HFFc6 (cell line): ENCODE measurements at regions not wholly inside any gene's neighbourhood (a gene's known extent, or its start where the extent isn't known, plus 50 kb on each side); places are given as distances from the start of the nearest gene placed in this dataset.

ENCODE experiments used
- DNase-seq: peaks from one replicate; pipeline ENCODE4 v3.0.0-alpha.2; 2018
- H3K27ac Mint-ChIP-seq: 2 replicates; pipeline ENCODE4 v1.8.0; 2020; ENCODE audit warnings: mild to moderate bottlenecking, mixed read lengths
- H3K27me3 Mint-ChIP-seq: 2 replicates; pipeline ENCODE4 v1.8.0; 2021; ENCODE audit warnings: mild to moderate bottlenecking, moderate library complexity, mixed read lengths; ENCODE audit not compliant: insufficient read depth
- H3K36me3 Mint-ChIP-seq: 2 replicates; pipeline ENCODE4 v1.8.0; 2021; ENCODE audit warnings: low read depth, mixed read lengths
- H3K4me1 Mint-ChIP-seq: 2 replicates; pipeline ENCODE4 v1.8.0; 2020; ENCODE audit warnings: low read depth, mixed read lengths
- H3K4me3 Mint-ChIP-seq: 2 replicates; pipeline ENCODE4 v1.8.0; 2020; ENCODE audit warnings: mild to moderate bottlenecking, moderate library complexity, mixed read lengths
- H3K9me3 Mint-ChIP-seq: 2 replicates; pipeline ENCODE4 v1.8.0; 2020; ENCODE audit warnings: mild to moderate bottlenecking, mixed read lengths
- TF ChIP-seq, protein P1 (sequence below): fragments of 200-600 bp; sonication (generic); IDR thresholded peaks from 2 replicates; pipeline ENCODE4 v1.5.0; 2021; ENCODE audit warnings: antibody characterized with exemption, mild to moderate bottlenecking

DNA sequence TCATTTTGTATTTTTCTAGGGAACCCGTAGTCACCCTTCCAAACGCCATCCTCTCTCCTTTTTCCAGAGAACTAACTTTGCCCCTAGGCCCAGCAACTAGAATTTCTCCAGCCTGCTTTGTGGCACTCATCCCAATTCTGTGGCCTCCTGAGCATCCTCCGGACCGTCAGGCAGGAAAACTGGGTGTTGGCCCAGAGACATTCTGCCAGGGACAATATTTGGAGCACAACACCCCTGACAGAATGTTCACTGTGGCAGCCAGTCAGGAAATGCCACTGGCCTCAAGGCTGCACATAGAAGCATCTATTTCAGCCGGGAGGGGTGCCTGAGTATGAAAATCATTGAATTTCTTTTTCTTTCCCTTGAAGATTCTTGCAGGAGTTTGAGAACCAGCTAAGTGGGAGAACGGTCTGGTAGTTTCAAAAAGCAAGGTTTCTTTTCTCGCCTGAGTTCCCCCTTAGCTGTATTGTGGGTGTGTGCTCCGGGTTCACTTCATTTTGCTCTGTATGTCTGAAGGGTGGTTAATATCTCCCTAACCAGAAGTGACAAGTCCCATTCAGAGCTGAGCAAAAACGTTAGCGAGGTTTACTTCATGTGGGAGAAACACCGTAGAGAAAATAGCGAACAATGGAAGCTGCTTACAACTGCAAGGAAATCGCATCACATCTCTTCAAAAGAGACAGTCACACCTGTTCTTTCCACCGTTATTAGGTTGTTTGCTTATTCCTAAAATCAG lies 108.1 kb upstream of the TPM1 start:
- Mint-ChIP-seq H3K27me3 (no peaks in the 10 kb centered on the region), H3K36me3 (no peaks in the 10 kb centered on the region), H3K4me3 (no peak overlapping the region; the same call in 1 of the 2 replicates), H3K27ac (peak overlapping the region; percentile 64), H3K4me1 (peaks cover 76% of the 10 kb centered on the region), H3K9me3 (no peaks in the 10 kb centered on the region)
- TF ChIP-seq, protein P1, sequence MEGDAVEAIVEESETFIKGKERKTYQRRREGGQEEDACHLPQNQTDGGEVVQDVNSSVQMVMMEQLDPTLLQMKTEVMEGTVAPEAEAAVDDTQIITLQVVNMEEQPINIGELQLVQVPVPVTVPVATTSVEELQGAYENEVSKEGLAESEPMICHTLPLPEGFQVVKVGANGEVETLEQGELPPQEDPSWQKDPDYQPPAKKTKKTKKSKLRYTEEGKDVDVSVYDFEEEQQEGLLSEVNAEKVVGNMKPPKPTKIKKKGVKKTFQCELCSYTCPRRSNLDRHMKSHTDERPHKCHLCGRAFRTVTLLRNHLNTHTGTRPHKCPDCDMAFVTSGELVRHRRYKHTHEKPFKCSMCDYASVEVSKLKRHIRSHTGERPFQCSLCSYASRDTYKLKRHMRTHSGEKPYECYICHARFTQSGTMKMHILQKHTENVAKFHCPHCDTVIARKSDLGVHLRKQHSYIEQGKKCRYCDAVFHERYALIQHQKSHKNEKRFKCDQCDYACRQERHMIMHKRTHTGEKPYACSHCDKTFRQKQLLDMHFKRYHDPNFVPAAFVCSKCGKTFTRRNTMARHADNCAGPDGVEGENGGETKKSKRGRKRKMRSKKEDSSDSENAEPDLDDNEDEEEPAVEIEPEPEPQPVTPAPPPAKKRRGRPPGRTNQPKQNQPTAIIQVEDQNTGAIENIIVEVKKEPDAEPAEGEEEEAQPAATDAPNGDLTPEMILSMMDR, result no peak
- no peak for DNase-seq

DNA sequence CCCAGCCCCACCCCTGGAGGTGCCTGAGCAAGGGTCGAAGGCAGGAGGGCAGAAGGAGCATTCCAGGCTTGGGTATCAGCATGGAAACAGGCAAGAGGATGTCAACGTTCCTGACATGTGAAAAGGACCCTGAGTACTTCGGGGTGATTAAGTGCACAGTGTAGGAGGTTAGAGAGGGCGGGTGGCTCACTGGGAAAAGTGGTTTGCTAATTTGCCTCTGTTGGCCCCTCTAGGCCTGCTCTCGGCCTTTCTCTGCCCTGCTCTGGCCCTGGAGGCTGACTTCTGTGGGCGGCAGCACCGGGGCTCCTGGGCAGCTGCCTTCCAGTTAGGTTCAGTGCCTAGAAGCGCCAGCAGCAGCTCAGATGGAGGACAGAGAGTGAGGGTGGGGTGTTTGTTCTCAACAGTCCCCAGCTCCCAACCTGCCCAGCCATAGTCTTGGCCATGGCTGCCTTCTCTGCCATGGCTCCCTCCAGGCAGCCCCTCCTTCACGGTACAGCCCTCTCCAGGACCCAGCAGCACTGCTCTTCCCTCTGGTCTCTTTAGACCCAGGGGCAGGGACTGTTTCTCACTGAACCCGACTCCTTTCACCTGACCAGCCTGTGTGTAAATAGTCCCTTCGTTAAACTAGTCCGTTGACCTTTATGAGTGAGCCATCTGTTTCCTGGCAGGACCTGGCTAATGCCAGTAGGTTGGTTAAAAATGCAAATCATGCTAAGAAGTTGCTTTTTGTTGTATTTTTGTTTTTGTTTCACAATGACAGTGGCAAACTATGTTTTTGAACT lies 107.1 kb upstream of the TPM1 start:
- TF ChIP-seq, protein P1, result no peak
- no peak overlapping the region for H3K4me3 Mint-ChIP-seq
- DNase-seq, result no peak
- H3K27me3 Mint-ChIP-seq, result no peaks in the 10 kb centered on the region
- peaks cover 76% of the 10 kb centered on the region for H3K4me1 Mint-ChIP-seq
- H3K9me3 Mint-ChIP-seq, result no peaks in the 10 kb centered on the region
- H3K27ac Mint-ChIP-seq, result peak overlapping the region; percentile 18; the same call in 1 of the 2 replicates
- no peaks in the 10 kb centered on the region for H3K36me3 Mint-ChIP-seq

DNA sequence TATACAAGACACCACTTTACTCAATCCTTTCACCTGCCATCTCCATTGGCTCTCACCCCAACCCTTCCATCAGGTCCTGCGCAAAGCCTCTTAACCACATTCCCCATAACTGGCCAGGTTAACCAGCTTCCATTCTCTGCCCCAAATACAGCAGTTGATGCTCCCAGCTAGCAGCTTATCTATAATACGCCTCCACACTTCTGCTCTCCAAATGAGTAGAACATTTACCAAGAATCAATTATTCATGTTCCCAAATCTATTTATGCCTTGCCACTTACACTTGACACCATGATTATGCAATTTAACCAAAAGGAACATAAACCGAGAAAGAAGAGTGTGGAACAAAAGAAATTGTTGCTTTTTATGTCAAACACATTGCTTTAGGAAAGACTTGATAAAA lies 103.7 kb upstream of the TPM1 start:
- H3K4me1 Mint-ChIP-seq, result peaks cover 76% of the 10 kb centered on the region
- no peaks in the 10 kb centered on the region for H3K36me3 Mint-ChIP-seq
- DNase-seq, result no peak
- no peaks in the 10 kb centered on the region for H3K9me3 Mint-ChIP-seq
- H3K4me3 Mint-ChIP-seq, result no peak overlapping the region
- no peaks in the 10 kb centered on the region for H3K27me3 Mint-ChIP-seq
- no peak overlapping the region for H3K27ac Mint-ChIP-seq
- TF ChIP-seq, protein P1, result no peak

DNA sequence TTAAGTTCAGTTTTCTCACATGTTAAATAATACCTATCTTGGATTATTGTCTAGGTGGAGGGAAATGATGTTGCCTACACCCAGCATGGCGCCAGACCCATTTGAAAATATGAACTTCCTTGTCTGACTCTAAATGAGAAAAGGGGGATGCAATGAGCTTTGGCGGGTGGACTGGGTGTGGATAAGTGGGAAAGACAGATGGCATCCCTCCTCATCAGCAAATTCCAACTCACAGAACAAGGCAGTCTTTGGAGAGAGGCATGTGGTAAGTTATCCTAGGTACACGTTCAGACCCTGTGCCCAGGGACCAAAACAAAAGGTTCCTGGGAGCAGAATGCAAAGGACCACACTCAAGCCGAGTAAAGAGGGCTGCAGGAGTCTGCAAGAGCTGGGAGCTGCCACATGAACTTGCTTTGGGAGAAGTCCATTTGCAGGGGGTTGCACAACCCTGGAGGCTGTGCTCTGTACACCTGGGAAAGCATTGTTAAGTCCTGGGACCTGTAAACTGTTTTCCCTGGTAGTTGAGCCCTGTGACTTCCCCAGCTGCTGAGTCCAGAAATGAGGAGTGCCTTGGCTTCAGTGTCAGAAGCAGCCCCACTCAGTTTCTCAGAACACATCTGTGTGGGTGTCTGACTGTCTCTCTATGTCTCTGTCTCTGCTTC lies 102.3 kb upstream of the TPM1 start:
- Mint-ChIP-seq H3K4me1 (peaks cover 62% of the 10 kb centered on the region), H3K9me3 (no peaks in the 10 kb centered on the region), H3K27ac (peak overlapping the region; percentile 83), H3K36me3 (no peaks in the 10 kb centered on the region), H3K4me3 (peak overlapping the region; percentile 44), H3K27me3 (no peaks in the 10 kb centered on the region)
- TF ChIP-seq, protein P1, result no peak
- no peak for DNase-seq

DNA sequence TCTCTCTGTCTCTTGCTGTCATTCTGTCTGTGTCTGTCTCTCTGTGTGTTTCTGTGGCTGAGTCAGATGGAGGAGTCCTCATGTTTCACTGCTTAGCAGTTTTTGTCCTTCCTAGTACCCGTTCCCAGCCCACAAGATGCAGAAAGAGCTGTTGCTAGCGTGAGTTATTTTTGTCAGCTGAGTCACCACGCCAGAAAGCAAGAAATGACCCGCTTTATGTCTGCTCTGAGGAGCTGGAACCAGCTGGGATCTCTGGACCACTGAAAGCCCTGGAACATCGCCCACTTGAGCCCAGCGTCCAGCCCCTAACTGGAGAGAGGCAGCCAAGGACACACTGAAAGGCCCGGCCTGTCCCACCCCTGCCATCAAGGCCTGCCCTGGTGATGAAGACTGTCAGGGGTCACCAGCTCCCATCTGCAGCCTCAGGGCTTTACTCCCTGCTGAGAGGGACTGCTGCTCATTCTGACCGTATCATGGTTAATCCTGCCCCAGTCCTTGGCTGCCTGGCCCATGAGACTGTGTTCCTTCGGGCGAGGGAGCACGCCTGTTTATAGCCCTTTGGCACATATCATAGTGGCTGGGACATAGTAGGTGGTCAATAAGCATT lies 101.7 kb upstream of the TPM1 start:
- H3K27ac Mint-ChIP-seq, result peak overlapping the region; percentile 83
- peaks cover 58% of the 10 kb centered on the region for H3K4me1 Mint-ChIP-seq
- TF ChIP-seq, protein P1, result no peak
- DNase-seq, result peak; percentile 97
- H3K4me3 Mint-ChIP-seq, result peak overlapping the region; percentile 44
- no peaks in the 10 kb centered on the region for H3K36me3 Mint-ChIP-seq
- H3K27me3 Mint-ChIP-seq, result no peaks in the 10 kb centered on the region
- H3K9me3 Mint-ChIP-seq, result no peaks in the 10 kb centered on the region
